Sigmoid colon (tissue), 6 donors: ENCODE measurements at regions not wholly inside any gene's neighbourhood (a gene's known extent, or its start where the extent isn't known, plus 50 kb on each side); places are given as distances from the start of the nearest gene placed in this dataset.

Source experiments
- DNase-seq: peaks from one replicate; pipeline ENCODE4 v3.0.0-alpha.2; 2019
- H3K27ac ChIP-seq, 4 donors: fragments of 200-600 bp; sonication (generic); one replicate each; pipeline ENCODE4 v1.5.1; 2016 to 2019; ENCODE audit warnings: mild to moderate bottlenecking in 1 of 4
- H3K27me3 ChIP-seq, 3 donors: fragments of 200-600 bp; sonication (generic); one replicate each; pipeline ENCODE4 v1.5.1; 2019; ENCODE audit warnings: mild to moderate bottlenecking in 1 of 3
- H3K36me3 ChIP-seq, 4 donors: fragments of 200-600 bp; sonication (generic); one replicate each; pipeline ENCODE4 v1.5.1; 2016 to 2019
- H3K4me1 ChIP-seq, 4 donors: fragments of 200-600 bp; sonication (generic); one replicate each; pipeline ENCODE4 v1.5.1; 2017 to 2019
- H3K4me3 ChIP-seq, 4 donors: fragments of 200-600 bp; sonication (generic); one replicate each; pipeline ENCODE4 v1.5.1; 2017 to 2019; ENCODE audit warnings: mild to moderate bottlenecking in 2 of 4, moderate library complexity in 1 of 4
- H3K9me3 ChIP-seq, 4 donors: fragments of 200-600 bp in 3 of 4; sonication (generic) in 3 of 4; one replicate each; pipeline versions ENCODE4 v1.5.1 to v1.6.1; 2013 to 2019
- EP300 ChIP-seq, 4 donors: sonication (generic); formaldehyde crosslinking; IDR thresholded peaks; one replicate each; pipeline ENCODE4 v1.6.1; 2017; ENCODE audit warnings: antibody characterized with exemption in 4 of 4
- POLR2A ChIP-seq, 2 donors: fragments of 450-650 bp; IDR thresholded peaks; one replicate each; pipeline ENCODE4 v1.6.1; 2016; ENCODE audit warnings: antibody characterized with exemption in 2 of 2, mild to moderate bottlenecking in 2 of 2, moderate library complexity in 2 of 2
- POLR2AphosphoS5 ChIP-seq, 4 donors: sonication (generic); formaldehyde crosslinking; IDR thresholded peaks; one replicate each; pipeline ENCODE4 v1.6.1; 2017; ENCODE audit warnings: antibody characterized with exemption in 4 of 4
- WGBS, 2 donors: extraction: QIAGEN DNeasy Blood & Tissue Kit; methylation state at CpG; one replicate each; pipeline ENCODE4 v1.1.7; 2013; 5-methylcytosine and 5-hydroxymethylcytosine counted together
- intact Hi-C: fragments of 100-400 bp; cut with DNase I; formaldehyde crosslinking; loops from one replicate; pipeline ENCODE4 v1.15.1; 2023
- TF ChIP-seq, protein P1 (sequence below), 4 experiments: fragments of 450-650 bp in 3 of 4; fragments of 200-600 bp in 1 of 4; IDR thresholded peaks; one replicate each; pipeline ENCODE4 v1.5.1; 2016 to 2019; ENCODE audit warnings: antibody characterized with exemption in 4 of 4, mild to moderate bottlenecking in 3 of 4, moderate library complexity in 2 of 4
- donor health status: healthy with polysubstance abuse.
- donor health status: healthy.

DNA sequence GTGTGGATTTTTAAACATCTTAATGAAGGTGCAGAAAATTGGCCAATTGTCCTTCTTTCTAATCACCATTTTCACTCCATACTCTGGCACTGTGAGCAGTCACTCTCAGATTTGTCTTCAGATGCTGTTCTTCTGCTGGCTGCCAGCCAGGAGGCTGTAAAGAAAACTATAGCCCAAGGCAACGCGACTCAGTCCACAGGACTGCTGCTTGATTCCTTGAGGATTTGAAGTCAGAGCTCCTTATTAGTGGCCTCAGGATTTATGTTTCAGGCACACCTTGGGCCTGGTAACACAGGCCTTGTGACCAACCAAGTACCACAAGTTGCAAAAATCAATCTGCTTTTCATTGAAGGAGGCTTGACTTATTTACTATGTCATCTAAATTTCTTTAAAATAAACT, 342.6 kb downstream of the GPM6A start:
- Histone ChIP-seq H3K36me3 (no peaks in the 10 kb centered on the region), H3K4me3 (no peak overlapping the region), H3K27ac (no peak overlapping the region), H3K4me1 (no peaks in the 10 kb centered on the region), H3K27me3 (no peaks in the 10 kb centered on the region), H3K9me3 (no peaks in the 10 kb centered on the region)
- intact Hi-C loops, result no loop called here
- TF ChIP-seq EP300 (IDR thresholded peaks at IDR 0.05), result no peak
- no peak for TF ChIP-seq POLR2A (IDR thresholded peaks at IDR 0.05)
- TF ChIP-seq POLR2AphosphoS5 (IDR thresholded peaks at IDR 0.05), result no peak
- TF ChIP-seq, protein P1, sequence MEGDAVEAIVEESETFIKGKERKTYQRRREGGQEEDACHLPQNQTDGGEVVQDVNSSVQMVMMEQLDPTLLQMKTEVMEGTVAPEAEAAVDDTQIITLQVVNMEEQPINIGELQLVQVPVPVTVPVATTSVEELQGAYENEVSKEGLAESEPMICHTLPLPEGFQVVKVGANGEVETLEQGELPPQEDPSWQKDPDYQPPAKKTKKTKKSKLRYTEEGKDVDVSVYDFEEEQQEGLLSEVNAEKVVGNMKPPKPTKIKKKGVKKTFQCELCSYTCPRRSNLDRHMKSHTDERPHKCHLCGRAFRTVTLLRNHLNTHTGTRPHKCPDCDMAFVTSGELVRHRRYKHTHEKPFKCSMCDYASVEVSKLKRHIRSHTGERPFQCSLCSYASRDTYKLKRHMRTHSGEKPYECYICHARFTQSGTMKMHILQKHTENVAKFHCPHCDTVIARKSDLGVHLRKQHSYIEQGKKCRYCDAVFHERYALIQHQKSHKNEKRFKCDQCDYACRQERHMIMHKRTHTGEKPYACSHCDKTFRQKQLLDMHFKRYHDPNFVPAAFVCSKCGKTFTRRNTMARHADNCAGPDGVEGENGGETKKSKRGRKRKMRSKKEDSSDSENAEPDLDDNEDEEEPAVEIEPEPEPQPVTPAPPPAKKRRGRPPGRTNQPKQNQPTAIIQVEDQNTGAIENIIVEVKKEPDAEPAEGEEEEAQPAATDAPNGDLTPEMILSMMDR (IDR thresholded peaks at IDR 0.05), result no peak
- 69 to 70% methylated on average over 2 of the region's 2 CpGs for WGBS, 2 donors
- no peak for DNase-seq

DNA sequence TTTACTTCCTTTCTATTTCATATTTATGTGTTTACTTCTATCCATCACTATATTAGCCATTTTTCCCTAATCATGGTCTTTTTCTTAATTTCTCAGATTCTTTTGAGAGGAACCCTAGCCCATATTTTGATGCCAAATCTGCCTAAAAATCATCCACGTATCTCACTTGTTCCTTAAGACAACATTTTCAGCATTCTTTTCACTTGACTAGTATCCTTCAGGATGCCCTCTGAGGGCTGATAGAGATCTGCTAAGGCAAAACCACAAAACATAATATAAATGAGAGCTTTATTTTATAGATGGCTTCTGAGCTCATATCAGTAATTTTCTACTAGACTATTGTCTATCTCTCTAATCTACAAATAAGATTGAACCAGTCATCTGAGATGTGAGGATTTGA, 341.9 kb downstream of the GPM6A start:
- Histone ChIP-seq H3K36me3 (no peaks in the 10 kb centered on the region), H3K27me3 (no peaks in the 10 kb centered on the region), H3K4me1 (no peaks in the 10 kb centered on the region), H3K9me3 (no peaks in the 10 kb centered on the region), H3K27ac (no peak overlapping the region), H3K4me3 (no peak overlapping the region)
- no peak for TF ChIP-seq EP300 (IDR thresholded peaks at IDR 0.05)
- TF ChIP-seq, protein P1 (IDR thresholded peaks at IDR 0.05), result no peak
- TF ChIP-seq POLR2AphosphoS5 (IDR thresholded peaks at IDR 0.05), result no peak
- no peak for TF ChIP-seq POLR2A (IDR thresholded peaks at IDR 0.05)
- no peak for DNase-seq
- intact Hi-C loops, result no loop called here
- WGBS, 2 donors, result 66 to 71% methylated on average over 1 of the region's 1 CpG

DNA sequence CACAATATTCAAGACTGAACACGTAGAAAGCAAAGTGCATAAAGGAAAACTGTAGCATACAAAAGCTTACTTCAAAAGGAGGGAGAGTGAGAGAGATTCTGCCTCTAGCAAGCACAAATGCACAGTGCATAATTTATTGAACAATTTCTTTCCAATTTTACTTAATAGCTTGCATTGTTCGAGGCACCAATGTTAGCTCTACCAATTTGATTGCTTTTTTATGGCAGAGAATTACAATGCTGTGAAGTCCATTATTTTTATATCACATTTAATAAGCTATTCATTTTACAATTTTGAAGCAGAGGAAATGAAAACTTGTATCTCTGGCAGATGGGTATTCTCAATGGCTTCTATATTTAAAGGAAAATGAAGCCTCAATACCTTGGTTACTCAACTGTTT, 331.7 kb downstream of the GPM6A start:
- WGBS, 2 donors, result 29 to 41% methylated on average over 2 of the region's 2 CpGs
- DNase-seq, result no peak
- Histone ChIP-seq H3K9me3 (no peaks in the 10 kb centered on the region), H3K36me3 (no peaks in the 10 kb centered on the region), H3K4me1 (no peaks in the 10 kb centered on the region), H3K27me3 (no peaks in the 10 kb centered on the region), H3K4me3 (no peak overlapping the region), H3K27ac (no peak overlapping the region)
- TF ChIP-seq, protein P1 (IDR thresholded peaks at IDR 0.05), result no peak
- TF ChIP-seq POLR2AphosphoS5 (IDR thresholded peaks at IDR 0.05), result no peak
- no peak for TF ChIP-seq EP300 (IDR thresholded peaks at IDR 0.05)
- no peak for TF ChIP-seq POLR2A (IDR thresholded peaks at IDR 0.05)
- intact Hi-C loops, result no loop called here

DNA sequence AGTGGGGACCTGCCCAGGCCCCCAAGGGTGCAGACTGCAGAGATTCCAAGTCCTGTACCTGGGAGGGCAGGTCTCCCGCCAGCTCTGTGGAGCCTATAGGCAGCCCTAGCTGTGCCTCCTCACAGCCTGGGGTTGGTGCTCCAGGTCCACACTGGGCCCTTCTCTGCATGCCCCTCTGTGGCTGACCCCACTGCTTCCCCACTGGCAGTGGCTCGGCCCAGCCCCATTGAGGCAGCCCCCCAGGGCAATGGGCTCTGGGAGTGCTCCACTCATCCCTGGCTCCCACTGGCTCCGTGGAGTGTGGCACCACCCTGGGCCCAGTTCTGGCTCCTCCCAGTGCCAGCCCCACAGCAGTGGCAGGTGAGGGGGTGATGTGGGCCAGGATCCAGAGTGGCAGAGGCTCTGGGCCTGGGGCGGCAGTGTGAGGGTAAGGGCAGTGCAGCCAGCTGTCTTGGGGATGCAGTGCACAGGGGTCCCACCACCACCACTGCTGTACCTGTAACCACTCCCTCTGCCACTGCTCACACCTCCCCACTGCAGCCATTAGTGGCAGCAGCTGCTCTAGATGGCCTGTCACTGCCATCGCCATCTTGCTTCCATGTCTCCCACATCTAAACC, 312.2 kb downstream of the GPM6A start:
- intact Hi-C loops, result no loop called here
- H3K9me3 ChIP-seq, result peaks cover 0 to 4% (median 0%) of the 10 kb centered on the region in 4 donors

More for the DNA sequence above, 312.2 kb downstream of the GPM6A start:
- no peaks in the 10 kb centered on the region for H3K36me3 ChIP-seq
- H3K27ac ChIP-seq, result no peak overlapping the region
- no peaks in the 10 kb centered on the region for H3K27me3 ChIP-seq
- DNase-seq, result peak; percentile 60
- WGBS, 2 donors, result 92 to 93% methylated on average over 5 of the region's 5 CpGs
- H3K4me3 ChIP-seq, result no peak overlapping the region
- H3K4me1 ChIP-seq, result no peaks in the 10 kb centered on the region
- TF ChIP-seq POLR2A (IDR thresholded peaks at IDR 0.05) (no peak), POLR2AphosphoS5 (IDR thresholded peaks at IDR 0.05) (no peak), EP300 (IDR thresholded peaks at IDR 0.05) (no peak)
- TF ChIP-seq, protein P1 (IDR thresholded peaks at IDR 0.05), result no peak
